Activated CD4-positive, alpha-beta memory T cell treated with anti-CD3 and anti-CD28 coated beads, Interleukin-2, amount 10 ng/mL, durations not matched to agents 7 days and 5 days (primary cell): ENCODE measurements at regions not wholly inside any gene's neighbourhood (a gene's known extent, or its start where the extent isn't known, plus 50 kb on each side); places are given as distances from the start of the nearest gene placed in this dataset.

ENCODE experiments used
- CTCF ChIA-PET: fragments of 350-600 bp; sonication (Branson Sonifier 250); formaldehyde crosslinking; loops from one replicate; lab custom pipeline; 2021; ENCODE audit warnings: antibody characterized with exemption, inconsistent platforms; lab: Charles Lee
- POLR2A ChIA-PET: fragments of 350-600 bp; sonication (Branson Sonifier 250); formaldehyde crosslinking; loops from one replicate; lab custom pipeline; 2021; ENCODE audit warnings: antibody characterized with exemption; lab: Charles Lee
- DNase-seq: peaks from one replicate; pipeline ENCODE4 v3.0.0-alpha.2; 2020
- H3K27ac Mint-ChIP-seq: one replicate; pipeline ENCODE4 v1.8.0; 2021; ENCODE audit warnings: mild to moderate bottlenecking, mixed read lengths
- H3K27me3 Mint-ChIP-seq: one replicate; pipeline ENCODE4 v1.8.0; 2021; ENCODE audit warnings: mixed read lengths
- H3K36me3 Mint-ChIP-seq: one replicate; pipeline ENCODE4 v1.8.0; 2021; ENCODE audit warnings: low read depth, mixed read lengths
- H3K4me1 Mint-ChIP-seq: one replicate; pipeline ENCODE4 v1.8.0; 2021; ENCODE audit warnings: mixed read lengths
- H3K4me3 Mint-ChIP-seq: one replicate; pipeline ENCODE4 v1.8.0; 2021; ENCODE audit warnings: mild to moderate bottlenecking, mixed read lengths
- H3K9me3 Mint-ChIP-seq: one replicate; pipeline ENCODE4 v1.8.0; 2021; ENCODE audit warnings: mixed read lengths

DNA sequence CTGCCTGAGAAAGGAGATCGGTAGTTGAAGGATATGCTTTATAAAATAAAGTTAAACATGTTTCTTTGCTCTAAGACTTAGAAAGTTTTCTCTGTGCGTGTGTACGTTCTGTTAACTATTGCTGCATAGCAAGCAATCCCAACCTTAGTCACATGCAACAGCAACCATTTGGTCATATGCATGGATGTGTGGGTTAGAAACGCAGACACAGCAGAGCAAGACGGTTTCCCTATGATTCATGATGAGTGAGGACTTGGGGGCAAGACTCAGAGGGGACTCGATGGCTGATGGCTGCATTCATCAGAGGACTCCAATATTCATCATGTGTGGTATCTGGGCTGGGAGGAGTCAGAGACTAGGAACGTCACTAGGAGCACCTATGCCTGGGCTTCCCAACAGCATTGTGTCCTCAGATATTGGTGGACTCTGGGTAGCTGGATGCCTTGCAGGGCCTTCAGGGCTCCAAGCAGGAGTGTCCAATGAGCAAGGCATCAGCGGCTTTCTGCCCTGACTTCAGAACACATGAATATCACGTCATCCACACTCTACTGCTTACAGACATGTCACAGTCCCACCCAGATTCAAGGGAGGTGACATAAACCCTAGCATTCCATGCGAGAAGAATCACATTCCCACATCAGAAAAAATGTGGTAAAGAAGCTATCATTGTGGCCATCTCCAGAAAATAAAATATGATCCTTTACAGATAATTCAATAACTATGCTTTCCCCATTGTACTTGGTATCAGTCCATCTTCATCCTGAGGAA, 731.2 kb downstream of the TNS3 start:
- CTCF ChIA-PET: no interaction called here
- H3K27me3 Mint-ChIP-seq: no peaks in the 10 kb centered on the region

GRCh38 chr7:46848944-46849343, 733.0 kb downstream of the TNS3 start:
- Mint-ChIP-seq H3K9me3 (no peaks in the 10 kb centered on the region), H3K36me3 (no peaks in the 10 kb centered on the region), H3K4me3 (no peak overlapping the region), H3K27ac (no peak overlapping the region), H3K27me3 (no peaks in the 10 kb centered on the region), H3K4me1 (no peaks in the 10 kb centered on the region)
- POLR2A ChIA-PET: no interaction called here
- DNase-seq: no peak
- CTCF ChIA-PET: no interaction called here

More for the DNA sequence above, 731.2 kb downstream of the TNS3 start:
- Mint-ChIP-seq H3K36me3 (no peaks in the 10 kb centered on the region), H3K4me1 (no peaks in the 10 kb centered on the region), H3K9me3 (no peaks in the 10 kb centered on the region), H3K27ac (no peak overlapping the region), H3K4me3 (no peak overlapping the region)
- no peak for DNase-seq
- POLR2A ChIA-PET: no interaction called here

DNA sequence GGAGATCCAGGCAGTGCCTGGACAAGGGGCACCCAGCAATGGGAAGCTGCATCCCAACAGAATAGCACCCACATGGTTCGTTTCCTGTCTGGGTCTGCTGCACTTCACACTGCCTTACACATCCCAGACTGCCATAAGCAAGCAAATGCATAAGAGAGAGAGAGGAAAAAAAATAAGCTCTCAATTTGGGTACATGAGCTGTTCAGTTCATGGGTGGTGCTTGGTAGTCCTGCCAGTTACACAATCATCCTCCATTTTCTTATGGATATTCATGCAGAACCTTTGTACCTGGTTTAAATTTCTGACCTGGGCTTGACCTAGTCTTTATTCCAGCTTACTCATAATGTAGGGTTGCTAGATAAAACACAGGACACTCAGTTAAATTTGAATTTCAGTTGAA, 733.6 kb downstream of the TNS3 start:
- CTCF ChIA-PET: no interaction called here
- Mint-ChIP-seq H3K27ac (no peak overlapping the region), H3K27me3 (no peaks in the 10 kb centered on the region), H3K9me3 (no peaks in the 10 kb centered on the region), H3K4me3 (no peak overlapping the region), H3K36me3 (no peaks in the 10 kb centered on the region), H3K4me1 (no peaks in the 10 kb centered on the region)
- POLR2A ChIA-PET: no interaction called here
- DNase-seq: no peak

- POLR2A ChIA-PET: no interaction called here
- Mint-ChIP-seq H3K4me3 (no peak overlapping the region), H3K36me3 (no peaks in the 10 kb centered on the region), H3K27ac (no peak overlapping the region), H3K4me1 (no peaks in the 10 kb centered on the region), H3K9me3 (no peaks in the 10 kb centered on the region), H3K27me3 (no peaks in the 10 kb centered on the region)
- CTCF ChIA-PET: no interaction called here
- DNase-seq: no peak
These were observed 734.8 kb downstream of the TNS3 start for GRCh38 chr7:46847126-46847525.

DNA sequence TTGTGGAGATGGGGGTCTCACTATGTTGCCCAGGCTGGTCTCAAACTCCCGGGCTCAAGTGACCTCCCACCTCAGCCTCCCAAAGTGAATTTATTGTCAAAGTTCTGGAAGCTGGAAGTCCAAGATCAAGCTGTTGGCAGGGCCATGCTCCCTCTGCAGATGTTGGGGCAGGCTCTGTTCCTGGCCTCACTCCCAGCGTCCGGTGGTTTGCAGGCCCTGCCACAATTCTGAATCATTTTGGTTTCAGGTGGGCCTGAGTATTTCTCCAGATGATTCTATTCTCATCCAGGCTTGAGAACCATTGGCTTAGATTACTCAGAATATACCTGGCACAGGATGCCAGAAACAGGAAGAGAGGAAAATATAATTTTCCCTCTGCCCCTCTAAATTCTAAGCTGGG, 737.4 kb downstream of the TNS3 start:
- POLR2A ChIA-PET: no interaction called here
- no peaks in the 10 kb centered on the region for H3K4me1 Mint-ChIP-seq

GRCh38 chr7:46841248-46841647, 740.7 kb downstream of the TNS3 start:
- Mint-ChIP-seq H3K9me3 (peaks cover 2% of the 10 kb centered on the region), H3K36me3 (no peaks in the 10 kb centered on the region), H3K4me3 (no peak overlapping the region), H3K27me3 (no peaks in the 10 kb centered on the region), H3K27ac (no peak overlapping the region), H3K4me1 (no peaks in the 10 kb centered on the region)
- ChIA-PET POLR2A (no interaction called here), CTCF (no interaction called here)
- DNase-seq: no peak

More for the DNA sequence above, 737.4 kb downstream of the TNS3 start:
- H3K9me3 Mint-ChIP-seq: peaks cover 2% of the 10 kb centered on the region
- no peak for DNase-seq
- no peak overlapping the region for H3K27ac Mint-ChIP-seq
- no peak overlapping the region for H3K4me3 Mint-ChIP-seq
- CTCF ChIA-PET: no interaction called here
- H3K36me3 Mint-ChIP-seq: no peaks in the 10 kb centered on the region
- no peaks in the 10 kb centered on the region for H3K27me3 Mint-ChIP-seq

GRCh38 chr7:46839651-46840050, 742.3 kb downstream of the TNS3 start:
- no peaks in the 10 kb centered on the region for H3K36me3 Mint-ChIP-seq
- ChIA-PET CTCF (no interaction called here), POLR2A (no interaction called here)
- no peak overlapping the region for H3K27ac Mint-ChIP-seq
- no peaks in the 10 kb centered on the region for H3K27me3 Mint-ChIP-seq
- no peaks in the 10 kb centered on the region for H3K4me1 Mint-ChIP-seq
- peaks cover 5% of the 10 kb centered on the region for H3K9me3 Mint-ChIP-seq
- DNase-seq: no peak
- no peak overlapping the region for H3K4me3 Mint-ChIP-seq

DNA sequence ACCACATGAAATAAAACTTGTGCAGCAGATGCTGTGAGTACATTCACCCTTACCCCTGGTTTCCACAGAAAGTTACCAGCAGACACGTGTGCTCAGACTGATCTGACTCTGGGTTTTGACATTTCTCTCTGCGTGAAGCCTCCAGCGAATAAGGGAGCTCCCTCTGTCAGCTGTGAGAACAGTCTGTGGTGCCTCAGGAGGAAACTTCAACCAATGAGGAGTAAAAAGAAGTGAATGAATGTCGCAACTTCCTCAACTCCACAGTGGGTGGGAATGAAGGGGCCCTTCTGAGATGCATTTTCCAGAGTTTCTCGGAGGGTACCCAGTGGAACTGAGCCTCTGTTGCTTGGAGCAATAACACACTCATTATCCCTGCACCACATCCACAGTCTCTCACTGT, 743.4 kb downstream of the TNS3 start:
- POLR2A ChIA-PET: no interaction called here

GRCh38 chr7:46835556-46835955, 746.4 kb downstream of the TNS3 start:
- Mint-ChIP-seq H3K27me3 (no peaks in the 10 kb centered on the region), H3K9me3 (peaks cover 5% of the 10 kb centered on the region), H3K27ac (no peak overlapping the region), H3K4me1 (no peaks in the 10 kb centered on the region), H3K4me3 (no peak overlapping the region), H3K36me3 (no peaks in the 10 kb centered on the region)
- no peak for DNase-seq
- POLR2A ChIA-PET: no interaction called here
- CTCF ChIA-PET: no interaction called here

More for the DNA sequence above, 743.4 kb downstream of the TNS3 start:
- no peaks in the 10 kb centered on the region for H3K27me3 Mint-ChIP-seq
- no peak for DNase-seq
- CTCF ChIA-PET: no interaction called here
- no peaks in the 10 kb centered on the region for H3K36me3 Mint-ChIP-seq
- peaks cover 5% of the 10 kb centered on the region for H3K9me3 Mint-ChIP-seq
- H3K4me1 Mint-ChIP-seq: no peaks in the 10 kb centered on the region
- no peak overlapping the region for H3K27ac Mint-ChIP-seq
- H3K4me3 Mint-ChIP-seq: no peak overlapping the region

- DNase-seq: no peak
- ChIA-PET CTCF (no interaction called here), POLR2A (no interaction called here)
- no peak overlapping the region for H3K4me3 Mint-ChIP-seq
- no peaks in the 10 kb centered on the region for H3K36me3 Mint-ChIP-seq
- no peaks in the 10 kb centered on the region for H3K4me1 Mint-ChIP-seq
- peaks cover 5% of the 10 kb centered on the region for H3K9me3 Mint-ChIP-seq
- no peaks in the 10 kb centered on the region for H3K27me3 Mint-ChIP-seq
- H3K27ac Mint-ChIP-seq: no peak overlapping the region
These were observed 747.0 kb downstream of the TNS3 start for GRCh38 chr7:46834921-46835320.

GRCh38 chr7:46833197-46833596, 748.7 kb downstream of the TNS3 start:
- POLR2A ChIA-PET: no interaction called here

DNA sequence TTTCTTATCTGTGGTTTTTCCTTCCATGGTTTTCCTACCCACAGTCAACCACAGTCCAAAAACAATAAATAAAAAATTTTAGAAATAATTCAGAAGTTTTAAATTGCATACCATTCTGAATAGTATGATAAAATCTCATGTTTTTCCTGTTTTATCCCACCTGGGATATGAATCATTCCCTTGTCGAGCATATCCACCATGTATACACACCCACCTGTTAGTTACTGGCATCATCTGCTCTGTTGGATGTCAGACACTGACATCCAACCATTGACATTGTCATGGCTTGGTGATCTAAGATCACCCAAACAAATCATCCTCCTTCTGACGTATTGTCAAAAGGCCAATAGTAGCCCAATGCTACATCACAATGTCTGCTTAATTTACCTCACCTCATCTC, 749.8 kb downstream of the TNS3 start:
- Mint-ChIP-seq H3K27me3 (no peaks in the 10 kb centered on the region), H3K36me3 (no peaks in the 10 kb centered on the region), H3K9me3 (peaks cover 5% of the 10 kb centered on the region), H3K4me3 (no peak overlapping the region), H3K4me1 (no peaks in the 10 kb centered on the region), H3K27ac (no peak overlapping the region)
- DNase-seq: no peak
- POLR2A ChIA-PET: no interaction called here
- CTCF ChIA-PET: no interaction called here

More at GRCh38 chr7:46833197-46833596, 748.7 kb downstream of the TNS3 start:
- Mint-ChIP-seq H3K36me3 (no peaks in the 10 kb centered on the region), H3K27me3 (no peaks in the 10 kb centered on the region), H3K4me1 (no peaks in the 10 kb centered on the region), H3K27ac (no peak overlapping the region), H3K9me3 (peaks cover 5% of the 10 kb centered on the region), H3K4me3 (no peak overlapping the region)
- no peak for DNase-seq
- CTCF ChIA-PET: no interaction called here

GRCh38 chr7:46819819-46820218, 762.1 kb downstream of the TNS3 start:
- DNase-seq: no peak
- Mint-ChIP-seq H3K4me3 (no peak overlapping the region), H3K9me3 (peaks cover 4% of the 10 kb centered on the region), H3K27me3 (no peaks in the 10 kb centered on the region), H3K36me3 (no peaks in the 10 kb centered on the region), H3K4me1 (no peaks in the 10 kb centered on the region), H3K27ac (no peak overlapping the region)
- ChIA-PET CTCF (no interaction called here), POLR2A (no interaction called here)

DNA sequence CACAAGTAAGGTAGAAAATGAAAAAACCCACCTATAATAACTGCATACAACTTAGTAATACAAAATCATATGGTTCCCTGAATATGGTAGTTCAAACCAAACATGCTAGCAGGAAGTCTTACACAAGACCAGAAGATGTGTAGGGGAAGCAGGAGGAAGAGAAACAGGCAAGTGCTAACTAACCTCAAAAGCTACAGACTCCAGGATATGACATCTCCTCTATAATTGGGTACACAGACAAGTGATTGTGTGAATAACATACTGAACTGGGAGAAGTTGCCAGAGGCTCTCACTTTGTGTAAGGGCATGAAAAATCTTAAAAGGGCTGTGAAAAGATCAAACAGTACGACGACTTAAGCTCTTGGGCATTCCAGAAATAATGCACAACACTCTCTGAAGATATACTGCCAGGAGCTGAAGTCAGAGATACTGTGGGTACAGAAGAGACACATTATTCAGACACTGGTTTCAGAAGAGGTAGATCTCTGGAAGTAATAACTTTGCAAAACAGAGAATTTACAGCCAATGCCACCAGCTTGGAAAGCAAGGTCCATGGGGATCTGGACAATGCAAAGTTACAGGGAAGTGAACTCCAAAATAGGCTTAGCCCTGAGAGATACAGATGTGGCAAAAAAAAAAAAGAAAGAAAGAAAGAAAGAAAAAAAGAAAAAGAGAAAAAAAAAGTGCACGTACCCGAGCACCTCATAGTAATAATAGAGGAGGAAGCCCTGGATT, 767.2 kb downstream of the TNS3 start:
- Mint-ChIP-seq H3K36me3 (no peaks in the 10 kb centered on the region), H3K4me3 (no peak overlapping the region), H3K27ac (no peak overlapping the region), H3K9me3 (peaks cover 4% of the 10 kb centered on the region), H3K27me3 (no peaks in the 10 kb centered on the region), H3K4me1 (no peaks in the 10 kb centered on the region)
- ChIA-PET POLR2A (no interaction called here), CTCF (no interaction called here)
- no peak for DNase-seq
